HFFc6 (cell line): ENCODE measurements at regions not wholly inside any gene's neighbourhood (a gene's known extent, or its start where the extent isn't known, plus 50 kb on each side); places are given as distances from the start of the nearest gene placed in this dataset.
A peak's percentile ranks its signal among the peaks of the same experiment; 100 is the strongest.

Experiments
- DNase-seq: peaks from one replicate; pipeline ENCODE4 v3.0.0-alpha.2; 2018
- H3K27ac Mint-ChIP-seq: 2 replicates; pipeline ENCODE4 v1.8.0; 2020; ENCODE audit warnings: mild to moderate bottlenecking, mixed read lengths
- H3K27me3 Mint-ChIP-seq: 2 replicates; pipeline ENCODE4 v1.8.0; 2021; ENCODE audit warnings: mild to moderate bottlenecking, moderate library complexity, mixed read lengths; ENCODE audit not compliant: insufficient read depth
- H3K36me3 Mint-ChIP-seq: 2 replicates; pipeline ENCODE4 v1.8.0; 2021; ENCODE audit warnings: low read depth, mixed read lengths
- H3K4me1 Mint-ChIP-seq: 2 replicates; pipeline ENCODE4 v1.8.0; 2020; ENCODE audit warnings: low read depth, mixed read lengths
- H3K4me3 Mint-ChIP-seq: 2 replicates; pipeline ENCODE4 v1.8.0; 2020; ENCODE audit warnings: mild to moderate bottlenecking, moderate library complexity, mixed read lengths
- H3K9me3 Mint-ChIP-seq: 2 replicates; pipeline ENCODE4 v1.8.0; 2020; ENCODE audit warnings: mild to moderate bottlenecking, mixed read lengths
- TF ChIP-seq, protein P1 (sequence below): fragments of 200-600 bp; sonication (generic); IDR thresholded peaks from 2 replicates; pipeline ENCODE4 v1.5.0; 2021; ENCODE audit warnings: antibody characterized with exemption, mild to moderate bottlenecking

DNA sequence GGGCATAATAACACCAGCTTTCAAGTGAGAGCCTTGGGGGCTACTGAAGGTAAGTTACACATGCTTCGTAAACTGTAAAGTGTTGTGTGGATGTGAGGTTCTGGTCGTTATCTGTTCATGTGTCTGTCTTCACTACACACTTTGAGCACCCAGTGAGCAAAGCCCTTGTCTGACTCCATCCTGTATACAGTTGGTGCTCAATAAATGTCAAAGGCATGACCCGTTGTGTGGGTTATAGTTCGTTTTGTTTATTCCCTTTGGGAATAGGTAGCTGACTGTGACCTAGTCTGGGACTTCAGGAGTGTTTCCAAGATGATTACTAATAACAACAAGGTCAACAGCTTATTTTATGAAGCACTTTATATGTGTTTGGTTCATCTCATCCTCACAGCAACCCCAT is 146.9 kb downstream of the MIAT start:
- TF ChIP-seq, protein P1, sequence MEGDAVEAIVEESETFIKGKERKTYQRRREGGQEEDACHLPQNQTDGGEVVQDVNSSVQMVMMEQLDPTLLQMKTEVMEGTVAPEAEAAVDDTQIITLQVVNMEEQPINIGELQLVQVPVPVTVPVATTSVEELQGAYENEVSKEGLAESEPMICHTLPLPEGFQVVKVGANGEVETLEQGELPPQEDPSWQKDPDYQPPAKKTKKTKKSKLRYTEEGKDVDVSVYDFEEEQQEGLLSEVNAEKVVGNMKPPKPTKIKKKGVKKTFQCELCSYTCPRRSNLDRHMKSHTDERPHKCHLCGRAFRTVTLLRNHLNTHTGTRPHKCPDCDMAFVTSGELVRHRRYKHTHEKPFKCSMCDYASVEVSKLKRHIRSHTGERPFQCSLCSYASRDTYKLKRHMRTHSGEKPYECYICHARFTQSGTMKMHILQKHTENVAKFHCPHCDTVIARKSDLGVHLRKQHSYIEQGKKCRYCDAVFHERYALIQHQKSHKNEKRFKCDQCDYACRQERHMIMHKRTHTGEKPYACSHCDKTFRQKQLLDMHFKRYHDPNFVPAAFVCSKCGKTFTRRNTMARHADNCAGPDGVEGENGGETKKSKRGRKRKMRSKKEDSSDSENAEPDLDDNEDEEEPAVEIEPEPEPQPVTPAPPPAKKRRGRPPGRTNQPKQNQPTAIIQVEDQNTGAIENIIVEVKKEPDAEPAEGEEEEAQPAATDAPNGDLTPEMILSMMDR = no peak
- Mint-ChIP-seq H3K4me3 (no peak overlapping the region), H3K36me3 (no peaks in the 10 kb centered on the region), H3K27ac (no peak overlapping the region), H3K9me3 (peaks cover 4% of the 10 kb centered on the region; the same call in 1 of the 2 replicates), H3K4me1 (peaks cover 29% of the 10 kb centered on the region), H3K27me3 (peaks cover 16% of the 10 kb centered on the region)
- no peak for DNase-seq

DNA sequence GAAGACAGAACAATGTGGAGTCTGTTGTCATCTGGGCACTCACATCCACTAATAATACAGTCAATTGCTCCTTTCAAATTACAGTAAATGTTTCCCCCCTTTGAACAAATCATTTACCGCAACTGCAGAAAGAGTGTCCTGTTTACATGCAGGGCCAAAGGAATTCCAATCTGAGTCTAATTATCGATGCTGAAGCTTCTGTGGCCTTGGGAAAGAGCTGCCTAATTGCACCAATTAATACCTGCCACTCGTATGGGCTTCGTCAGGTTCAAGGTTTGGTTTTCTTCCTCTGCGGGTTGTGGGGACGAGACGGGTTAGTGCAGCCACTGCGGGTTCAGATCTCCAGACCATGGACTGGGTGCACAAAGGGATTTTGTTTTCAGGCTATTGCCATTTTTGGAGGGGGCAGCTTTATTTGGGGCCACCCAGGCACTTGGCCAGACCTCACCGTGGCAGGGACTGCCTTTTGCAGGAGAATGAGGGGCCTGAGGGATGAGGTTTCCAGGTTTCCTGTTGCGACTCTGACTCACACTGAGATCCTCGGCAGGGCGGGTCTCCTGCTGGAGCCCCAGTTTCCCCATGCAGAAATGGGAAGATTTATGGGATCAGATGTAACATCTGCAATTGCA is 147.6 kb downstream of the MIAT start:
- H3K27me3 Mint-ChIP-seq = peaks cover 19% of the 10 kb centered on the region
- H3K9me3 Mint-ChIP-seq = peaks cover 4% of the 10 kb centered on the region; the same call in 1 of the 2 replicates
- H3K36me3 Mint-ChIP-seq = no peaks in the 10 kb centered on the region
- H3K4me1 Mint-ChIP-seq = peaks cover 29% of the 10 kb centered on the region
- TF ChIP-seq, protein P1 = no peak
- H3K4me3 Mint-ChIP-seq = peak overlapping the region; percentile 27; the same call in 1 of the 2 replicates
- DNase-seq = no peak
- H3K27ac Mint-ChIP-seq = no peak overlapping the region

DNA sequence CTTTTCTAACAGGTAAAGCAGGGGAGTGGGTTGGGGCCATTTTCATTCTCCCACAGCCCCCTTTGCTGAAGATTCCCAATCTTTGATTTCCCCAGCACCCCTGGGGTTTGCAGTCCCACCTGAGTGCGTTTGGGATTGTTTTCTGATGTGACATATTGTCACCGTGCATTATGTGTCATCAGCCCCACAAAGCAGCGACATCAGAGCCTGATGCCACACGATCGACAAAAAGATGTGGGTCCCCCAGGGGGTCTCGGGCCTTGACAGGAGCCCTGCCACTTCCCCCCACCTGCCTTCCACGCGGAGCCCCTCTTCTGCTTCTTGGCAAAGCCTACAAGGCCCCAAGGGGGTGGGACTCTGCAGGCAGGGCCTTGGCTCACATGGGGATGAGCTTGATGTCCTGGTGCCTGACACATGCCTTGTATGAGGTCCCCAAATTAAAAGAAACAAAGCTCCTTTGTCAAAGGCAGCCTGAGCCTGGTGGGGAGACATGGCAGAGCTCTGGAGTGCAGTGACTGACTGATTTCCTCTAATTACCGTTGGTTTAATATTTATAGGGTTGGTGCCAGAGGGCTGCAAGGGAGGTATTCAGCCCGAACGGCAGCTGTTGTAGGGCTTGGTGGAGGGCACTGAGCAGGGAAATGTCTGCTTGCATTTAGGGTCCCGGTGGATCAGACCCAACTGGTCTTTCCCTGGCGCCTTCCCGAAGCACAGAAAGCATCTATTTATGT is 149.2 kb downstream of the MIAT start:
- no peaks in the 10 kb centered on the region for H3K36me3 Mint-ChIP-seq
- TF ChIP-seq, protein P1 = no peak
- peaks cover 4% of the 10 kb centered on the region; the same call in 1 of the 2 replicates for H3K9me3 Mint-ChIP-seq
- DNase-seq = no peak
- H3K4me1 Mint-ChIP-seq = peaks cover 31% of the 10 kb centered on the region
- no peak overlapping the region for H3K4me3 Mint-ChIP-seq
- H3K27ac Mint-ChIP-seq = no peak overlapping the region
- peaks cover 19% of the 10 kb centered on the region for H3K27me3 Mint-ChIP-seq

DNA sequence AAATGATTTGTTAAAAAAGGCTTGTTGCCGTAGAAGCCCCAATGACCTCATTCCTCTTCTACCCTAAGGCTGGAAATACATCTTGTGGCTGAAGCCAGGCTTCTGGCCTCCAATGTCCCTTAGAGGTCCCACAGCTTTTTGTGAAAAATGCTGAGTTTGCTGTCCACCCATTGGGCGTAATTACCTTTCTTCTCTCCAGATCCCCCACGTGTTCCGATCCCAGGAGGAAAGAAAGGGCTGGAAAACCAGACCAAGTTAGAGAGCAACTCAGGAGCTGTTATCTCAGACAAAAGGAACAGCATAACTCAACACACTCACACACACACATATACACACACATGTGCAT is 154.2 kb downstream of the MIAT start:
- no peak overlapping the region for H3K27ac Mint-ChIP-seq
- no peak overlapping the region for H3K4me3 Mint-ChIP-seq
- H3K4me1 Mint-ChIP-seq = peaks cover 30% of the 10 kb centered on the region
- DNase-seq = no peak
- H3K9me3 Mint-ChIP-seq = peaks cover 4% of the 10 kb centered on the region; the same call in 1 of the 2 replicates
- H3K27me3 Mint-ChIP-seq = peaks cover 15% of the 10 kb centered on the region
- TF ChIP-seq, protein P1 = no peak
- H3K36me3 Mint-ChIP-seq = no peaks in the 10 kb centered on the region

DNA sequence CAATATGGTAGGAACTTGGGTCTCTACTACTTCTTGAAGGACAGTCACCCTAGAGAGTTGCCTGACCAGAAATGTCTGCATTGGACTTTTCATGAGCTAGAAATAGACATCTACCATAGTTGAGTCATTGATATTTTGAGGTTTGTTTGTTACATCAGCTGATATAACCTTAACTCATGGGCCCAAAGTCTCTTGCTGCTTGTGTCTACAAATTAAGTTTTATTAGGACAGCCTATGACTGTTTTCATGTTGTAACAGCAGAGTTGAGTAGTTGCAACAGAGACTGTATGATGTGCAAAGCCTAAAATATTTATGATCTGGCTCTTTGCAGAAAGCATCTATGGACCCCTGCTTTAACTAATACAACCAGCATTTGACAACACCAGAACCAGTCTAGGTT is 155.3 kb downstream of the MIAT start:
- H3K36me3 Mint-ChIP-seq = peaks cover under 1% of the 10 kb centered on the region; the same call in 1 of the 2 replicates
- H3K9me3 Mint-ChIP-seq = peaks cover 6% of the 10 kb centered on the region
- H3K4me1 Mint-ChIP-seq = peaks cover 30% of the 10 kb centered on the region
- no peak overlapping the region for H3K27ac Mint-ChIP-seq
- H3K27me3 Mint-ChIP-seq = peaks cover 23% of the 10 kb centered on the region
- H3K4me3 Mint-ChIP-seq = no peak overlapping the region
- DNase-seq = peak; percentile 37
- TF ChIP-seq, protein P1 = no peak
